Activated CD4-positive, alpha-beta memory T cell treated with anti-CD3 and anti-CD28 coated beads for 36 hours (primary cell): ENCODE measurements at regions not wholly inside any gene's neighbourhood (a gene's known extent, or its start where the extent isn't known, plus 50 kb on each side); places are given as distances from the start of the nearest gene placed in this dataset.
A peak's percentile ranks its signal among the peaks of the same experiment; 100 is the strongest.
"Not testable (repeated sequence)": the region's sequence is repeated elsewhere in the genome, so short reads cannot be mapped to it uniquely, and the experiment has no call there.

Source experiments
- CTCF ChIA-PET: fragments of 350-600 bp; sonication (Branson Sonifier 250); formaldehyde crosslinking; loops from one replicate; lab custom pipeline; 2021; ENCODE audit warnings: antibody characterized with exemption, inconsistent platforms; lab: Charles Lee
- POLR2A ChIA-PET: fragments of 350-600 bp; sonication (Branson Sonifier 250); formaldehyde crosslinking; loops from one replicate; lab custom pipeline; 2021; ENCODE audit warnings: antibody characterized with exemption; lab: Charles Lee
- DNase-seq: peaks from one replicate; pipeline ENCODE4 v3.0.0-alpha.2; 2020
- H3K27ac Mint-ChIP-seq: one replicate; pipeline ENCODE4 v1.8.0; 2021; ENCODE audit warnings: mixed read lengths
- H3K27me3 Mint-ChIP-seq: one replicate; pipeline ENCODE4 v1.8.0; 2021; ENCODE audit warnings: mixed read lengths
- H3K36me3 Mint-ChIP-seq: one replicate; pipeline ENCODE4 v1.8.0; 2021; ENCODE audit warnings: mixed read lengths
- H3K4me1 Mint-ChIP-seq: one replicate; pipeline ENCODE4 v1.8.0; 2021; ENCODE audit warnings: low read depth, mixed read lengths
- H3K4me3 Mint-ChIP-seq: one replicate; pipeline ENCODE4 v1.8.0; 2021; ENCODE audit warnings: mild to moderate bottlenecking, mixed read lengths
- H3K9me3 Mint-ChIP-seq: one replicate; pipeline ENCODE4 v1.8.0; 2021; ENCODE audit warnings: mixed read lengths
- intact Hi-C: fragments of 100-400 bp; cut with micrococcal nuclease; formaldehyde crosslinking; loops from one replicate; pipeline ENCODE4 v1.15.1; 2023

DNA sequence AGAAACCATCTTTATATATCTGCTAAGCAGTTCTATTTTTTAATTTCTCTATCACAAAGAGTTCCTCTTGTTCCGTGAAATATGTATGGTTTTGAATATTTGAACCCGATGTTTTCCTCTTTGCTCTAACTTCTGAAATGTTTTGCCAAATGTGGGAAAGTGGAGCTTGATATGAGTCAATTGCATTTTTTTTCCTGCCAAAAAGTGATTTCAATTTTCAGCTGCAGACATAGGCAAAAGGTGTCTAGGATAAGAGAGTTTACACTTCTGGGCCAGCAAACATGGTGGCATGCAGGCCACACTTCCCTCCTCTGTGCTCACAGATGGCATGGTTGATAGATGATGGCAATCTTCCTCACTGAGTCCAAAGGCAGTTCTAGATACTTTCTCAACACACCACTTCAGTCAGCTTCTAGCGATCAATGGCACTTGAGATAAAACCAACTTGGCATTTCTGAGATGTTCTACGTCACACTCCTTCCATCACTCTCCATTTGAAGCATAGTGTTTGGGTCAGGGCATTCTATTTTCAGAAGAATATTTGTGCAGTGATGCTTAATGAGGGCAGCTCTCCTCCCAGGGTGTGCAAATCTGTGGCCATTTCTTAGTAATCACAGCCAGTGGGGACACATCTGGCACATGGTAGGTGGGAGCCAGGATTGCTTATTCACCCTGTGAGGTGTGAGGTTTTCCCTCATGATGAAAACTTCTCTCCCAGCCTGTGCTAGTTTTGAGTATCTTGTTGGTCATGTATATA lies 54.4 kb upstream of the SCAF4 start:
- H3K27ac Mint-ChIP-seq: no peak overlapping the region
- H3K27me3 Mint-ChIP-seq: peaks cover 10% of the 10 kb centered on the region
- no peaks in the 10 kb centered on the region for H3K9me3 Mint-ChIP-seq
- H3K4me1 Mint-ChIP-seq: no peaks in the 10 kb centered on the region
- intact Hi-C loops: loop anchor here (1.0 kb wide), 1 partner anchor 472 kb away; no protein-coding TSS in a partner anchor
- POLR2A ChIA-PET: no interaction called here
- CTCF ChIA-PET: interaction anchor here (0.7 to 1.4 kb wide), 10 partner anchors 9 to 485 kb away, joined by 3 to 7 read pairs (median 3); no protein-coding TSS in a partner anchor
- no peak for DNase-seq
- H3K4me3 Mint-ChIP-seq: no peak overlapping the region
- H3K36me3 Mint-ChIP-seq: no peaks in the 10 kb centered on the region

DNA sequence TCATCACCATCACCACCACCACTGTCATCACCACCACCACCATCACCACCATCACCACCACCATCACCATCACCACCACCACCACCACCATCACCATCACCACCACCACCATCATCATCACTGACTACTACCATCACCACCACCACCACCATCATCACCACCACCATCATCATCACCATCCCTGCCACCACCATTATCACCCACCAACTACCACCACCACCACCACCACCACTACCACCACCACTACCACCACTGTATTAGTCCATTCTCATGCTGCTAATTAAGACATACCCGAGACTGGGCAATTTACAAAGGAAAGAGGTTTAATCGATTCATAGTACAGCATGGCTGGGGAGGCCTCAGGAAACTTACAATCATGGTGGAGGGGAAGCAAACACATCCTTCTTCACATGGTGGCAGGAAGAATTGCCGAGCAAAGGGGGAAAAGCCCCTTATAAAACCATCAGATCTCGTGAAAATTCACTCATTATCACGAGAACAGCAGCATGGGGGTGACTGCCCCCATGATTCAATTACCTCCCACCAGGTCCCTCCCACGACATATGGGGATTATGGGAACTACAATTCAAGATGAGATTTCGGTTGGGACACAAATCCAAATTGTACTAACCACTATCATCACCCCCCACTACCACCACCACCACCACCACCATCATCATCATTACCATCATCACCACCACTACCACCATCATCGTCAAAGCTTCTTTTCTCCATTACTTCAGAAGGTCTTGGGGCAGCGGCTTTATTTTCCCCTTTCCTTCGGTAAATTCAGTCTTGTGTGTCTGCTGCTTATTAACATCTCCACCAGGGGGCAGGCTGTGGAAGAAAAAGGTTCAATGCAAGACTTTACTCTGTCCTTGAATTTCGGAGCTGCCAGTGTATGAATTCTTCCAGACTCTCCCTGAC lies 53.6 kb upstream of the SCAF4 start:
- H3K27ac Mint-ChIP-seq, H3K9me3 Mint-ChIP-seq, POLR2A ChIA-PET, H3K36me3 Mint-ChIP-seq, H3K4me3 Mint-ChIP-seq, H3K4me1 Mint-ChIP-seq: not testable (repeated sequence)
- peaks cover 10% of the 10 kb centered on the region for H3K27me3 Mint-ChIP-seq
- DNase-seq: peak; percentile 58
- intact Hi-C loops: loop anchor here (1.0 kb wide), 1 partner anchor 473 kb away; no protein-coding TSS in a partner anchor
- CTCF ChIA-PET: interaction anchor here (0.7 to 1.4 kb wide), 9 partner anchors 9 to 486 kb away, joined by 3 to 7 read pairs (median 3); no protein-coding TSS in a partner anchor

GRCh38 chr21:31781737-31782136 lies 49.8 kb upstream of the SCAF4 start:
- Mint-ChIP-seq H3K27ac (no peak overlapping the region), H3K27me3 (peaks cover 10% of the 10 kb centered on the region), H3K36me3 (no peaks in the 10 kb centered on the region), H3K4me1 (no peaks in the 10 kb centered on the region), H3K9me3 (no peaks in the 10 kb centered on the region), H3K4me3 (no peak overlapping the region)
- ChIA-PET CTCF (no interaction called here), POLR2A (no interaction called here)
- intact Hi-C loops: no loop called here
- DNase-seq: no peak
